ENCODE measurements at regions not wholly inside any gene's neighbourhood (a gene's known extent, or its start where the extent isn't known, plus 50 kb on each side); places are given as distances from the start of the nearest gene placed in this dataset.

- peak; percentile 51 for DNase-seq (ENCODE audit: low read depth)
- H3K4me3 ChIP-seq (replicated peaks; ENCODE audit: low read depth, low read length): no peak overlapping the region
- no peak for TF ChIP-seq CTCF (IDR thresholded peaks at IDR 0.05; ENCODE audit: low read length, missing control alignments)
Measured at GRCh38 chr4:147312376-147313046, 168.4 kb upstream of the EDNRA start.

DNA sequence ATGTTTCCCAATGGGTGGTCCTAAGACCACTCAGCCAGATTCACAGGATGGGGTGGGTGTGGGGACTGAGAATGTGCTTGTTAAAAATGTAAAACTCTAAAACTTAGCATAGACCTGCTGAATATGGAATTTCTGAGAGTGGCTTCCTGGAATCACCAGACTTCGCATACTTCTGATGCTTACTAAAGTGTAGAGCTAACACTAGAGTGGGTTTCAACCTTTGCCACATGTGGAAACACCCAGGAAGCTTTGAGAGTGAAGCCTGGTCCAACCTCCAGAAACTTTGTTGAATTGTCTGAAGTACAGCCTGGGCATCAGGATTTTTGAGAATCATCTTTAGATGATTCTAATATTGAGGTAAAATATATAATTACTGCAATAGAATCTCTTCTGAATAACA lies 167.8 kb upstream of the EDNRA start:
- H3K4me3 ChIP-seq (replicated peaks; ENCODE audit: low read depth, low read length): no peak overlapping the region
- DNase-seq (ENCODE audit: low read depth): no peak
- no peak for TF ChIP-seq CTCF (IDR thresholded peaks at IDR 0.05; ENCODE audit: low read length, missing control alignments)

GRCh38 chr4:147318586-147318985 lies 162.3 kb upstream of the EDNRA start:
- no peak for DNase-seq (ENCODE audit: low read depth)
- H3K4me3 ChIP-seq (replicated peaks; ENCODE audit: low read depth, low read length): no peak overlapping the region
- TF ChIP-seq CTCF (IDR thresholded peaks at IDR 0.05; ENCODE audit: low read length, missing control alignments): no peak

DNA sequence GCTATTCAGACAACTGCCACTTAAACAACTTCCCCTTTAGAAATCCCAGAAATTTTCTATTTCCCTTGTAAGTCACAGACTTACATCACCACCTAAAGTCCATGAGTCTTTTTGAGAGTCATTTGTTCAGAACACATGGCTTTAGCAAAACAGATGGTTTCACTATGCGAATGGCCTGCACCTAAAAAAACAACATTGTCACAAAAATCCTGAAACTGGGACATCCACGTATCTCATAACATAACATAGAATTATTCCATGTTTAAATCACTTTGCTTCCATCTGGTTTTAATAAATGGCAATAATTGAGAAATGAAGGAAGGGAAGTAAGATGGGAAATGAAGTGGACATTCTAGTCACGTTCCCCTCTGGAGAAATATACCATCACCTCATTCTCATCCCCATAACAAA lies 155.3 kb upstream of the EDNRA start:
- no peak for DNase-seq (ENCODE audit: low read depth)
- no peak for TF ChIP-seq CTCF (IDR thresholded peaks at IDR 0.05; ENCODE audit: low read length, missing control alignments)
- no peak overlapping the region for H3K4me3 ChIP-seq (replicated peaks; ENCODE audit: low read depth, low read length)

GRCh38 chr4:147326591-147326990 lies 154.3 kb upstream of the EDNRA start:
- no peak overlapping the region for H3K4me3 ChIP-seq (replicated peaks; ENCODE audit: low read depth, low read length)
- DNase-seq (ENCODE audit: low read depth): peak; percentile 44
- no peak for TF ChIP-seq CTCF (IDR thresholded peaks at IDR 0.05; ENCODE audit: low read length, missing control alignments)

- TF ChIP-seq CTCF (IDR thresholded peaks at IDR 0.05; ENCODE audit: low read length, missing control alignments): no peak
- DNase-seq (ENCODE audit: low read depth): no peak
- H3K4me3 ChIP-seq (replicated peaks; ENCODE audit: low read depth, low read length): no peak overlapping the region
Measured at GRCh38 chr4:147327322-147327721, 153.6 kb upstream of the EDNRA start.

DNA sequence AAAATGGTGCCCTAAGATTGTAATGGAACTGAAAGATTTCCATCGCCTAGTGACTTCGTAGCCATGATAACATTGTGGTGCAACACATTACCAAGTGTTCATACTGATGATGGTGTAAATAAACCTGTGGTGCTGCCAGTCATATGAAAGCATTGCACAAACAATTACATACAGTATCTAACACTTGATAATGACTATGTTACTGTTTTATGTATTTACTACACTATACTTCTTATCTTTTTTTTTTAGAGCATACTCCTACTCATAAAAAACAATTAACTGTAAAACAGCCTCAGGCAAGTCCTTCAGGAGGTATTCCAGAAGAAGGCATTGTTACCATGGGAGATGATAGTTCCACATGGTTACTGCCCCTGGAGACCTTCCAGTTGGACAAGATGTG lies 152.7 kb upstream of the EDNRA start:
- TF ChIP-seq CTCF (IDR thresholded peaks at IDR 0.05; ENCODE audit: low read length, missing control alignments): no peak
- DNase-seq (ENCODE audit: low read depth): no peak
- H3K4me3 ChIP-seq (replicated peaks; ENCODE audit: low read depth, low read length): no peak overlapping the region
